Lower lobe of right lung (tissue), 2 donors: ENCODE measurements at regions not wholly inside any gene's neighbourhood (a gene's known extent, or its start where the extent isn't known, plus 50 kb on each side); places are given as distances from the start of the nearest gene placed in this dataset.

Experiments used
- ATAC-seq, 2 donors: fragments of 200-7000 bp; cut with Tn5 transposase; one replicate each; pipeline ENCODE4 v1.9.1; 2020 to 2022; ENCODE audit warnings: mild to moderate bottlenecking in 2 of 2, moderate library complexity in 2 of 2
- DNase-seq: peaks from one replicate; pipeline ENCODE4 v3.0.0-alpha.2; 2020
- H3K27ac ChIP-seq: fragments of 200-600 bp; one replicate; pipeline ENCODE4 v1.8.0; 2022
- H3K27me3 ChIP-seq: fragments of 200-600 bp; one replicate; pipeline ENCODE4 v1.8.0; 2022; ENCODE audit warnings: low read depth
- H3K36me3 ChIP-seq: fragments of 200-600 bp; one replicate; pipeline ENCODE4 v1.8.0; 2022; ENCODE audit warnings: mild to moderate bottlenecking
- H3K4me1 ChIP-seq: fragments of 200-600 bp; one replicate; pipeline ENCODE4 v1.8.0; 2022
- H3K4me3 ChIP-seq: fragments of 200-600 bp; one replicate; pipeline ENCODE4 v1.8.0; 2022; ENCODE audit warnings: mild to moderate bottlenecking
- H3K9me3 ChIP-seq: fragments of 200-600 bp; one replicate; pipeline ENCODE4 v1.8.0; 2022
- intact Hi-C: fragments of 100-400 bp; cut with DNase I; formaldehyde crosslinking; loops from one replicate; pipeline ENCODE4 v1.11.0; 2022
- TF ChIP-seq, protein P1 (sequence below): fragments of 200-600 bp; IDR thresholded peaks from one replicate; pipeline ENCODE4 v1.8.0; 2022; ENCODE audit warnings: antibody characterized with exemption, mild to moderate bottlenecking
- donor health status: DM: no; HTN: yes; CAD: no; lungs with severe emphysema.

DNA sequence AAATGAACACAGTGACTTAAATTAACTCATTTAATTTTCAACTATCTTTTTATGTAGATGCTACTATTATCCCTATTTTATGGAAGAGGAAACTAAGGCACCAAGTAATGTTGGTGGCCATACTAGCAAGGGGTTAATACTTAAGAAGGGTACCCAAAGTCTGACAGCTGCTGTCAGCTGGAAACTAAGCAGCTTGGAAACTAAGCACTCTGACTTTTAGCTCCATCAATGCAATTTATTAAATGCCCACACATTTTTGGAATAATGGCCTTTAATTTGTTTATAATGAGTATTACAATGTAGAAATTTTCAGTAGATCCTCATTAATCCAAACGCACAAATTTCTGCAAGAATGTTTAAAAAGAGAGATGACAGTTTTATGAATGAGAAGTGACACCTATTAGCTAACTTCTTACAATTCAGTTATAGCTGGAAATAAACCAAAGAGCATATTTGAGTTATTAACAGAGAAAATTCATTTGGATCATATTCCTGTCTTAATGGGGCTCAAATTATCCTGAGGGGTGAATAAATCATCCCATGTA, 483.1 kb upstream of the MBL2 start:
- DNase-seq (no peak), ATAC-seq (no peak)
- TF ChIP-seq, protein P1, sequence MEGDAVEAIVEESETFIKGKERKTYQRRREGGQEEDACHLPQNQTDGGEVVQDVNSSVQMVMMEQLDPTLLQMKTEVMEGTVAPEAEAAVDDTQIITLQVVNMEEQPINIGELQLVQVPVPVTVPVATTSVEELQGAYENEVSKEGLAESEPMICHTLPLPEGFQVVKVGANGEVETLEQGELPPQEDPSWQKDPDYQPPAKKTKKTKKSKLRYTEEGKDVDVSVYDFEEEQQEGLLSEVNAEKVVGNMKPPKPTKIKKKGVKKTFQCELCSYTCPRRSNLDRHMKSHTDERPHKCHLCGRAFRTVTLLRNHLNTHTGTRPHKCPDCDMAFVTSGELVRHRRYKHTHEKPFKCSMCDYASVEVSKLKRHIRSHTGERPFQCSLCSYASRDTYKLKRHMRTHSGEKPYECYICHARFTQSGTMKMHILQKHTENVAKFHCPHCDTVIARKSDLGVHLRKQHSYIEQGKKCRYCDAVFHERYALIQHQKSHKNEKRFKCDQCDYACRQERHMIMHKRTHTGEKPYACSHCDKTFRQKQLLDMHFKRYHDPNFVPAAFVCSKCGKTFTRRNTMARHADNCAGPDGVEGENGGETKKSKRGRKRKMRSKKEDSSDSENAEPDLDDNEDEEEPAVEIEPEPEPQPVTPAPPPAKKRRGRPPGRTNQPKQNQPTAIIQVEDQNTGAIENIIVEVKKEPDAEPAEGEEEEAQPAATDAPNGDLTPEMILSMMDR = no peak
- Histone ChIP-seq H3K4me1 (no peaks in the 10 kb centered on the region), H3K36me3 (no peaks in the 10 kb centered on the region), H3K4me3 (no peak overlapping the region), H3K9me3 (no peaks in the 10 kb centered on the region), H3K27me3 (no peaks in the 10 kb centered on the region), H3K27ac (no peak overlapping the region)
- intact Hi-C loops = no loop called here

GRCh38 chr10:53253221-53253620, 480.6 kb upstream of the MBL2 start:
- no peaks in the 10 kb centered on the region for H3K27me3 ChIP-seq
- TF ChIP-seq, protein P1 = no peak
- DNase-seq (no peak), ATAC-seq (no peak)
- no peaks in the 10 kb centered on the region for H3K9me3 ChIP-seq
- intact Hi-C loops = no loop called here
- no peak overlapping the region for H3K27ac ChIP-seq
- H3K4me3 ChIP-seq = no peak overlapping the region
- no peaks in the 10 kb centered on the region for H3K36me3 ChIP-seq
- no peaks in the 10 kb centered on the region for H3K4me1 ChIP-seq

- Histone ChIP-seq H3K9me3 (no peaks in the 10 kb centered on the region), H3K27ac (no peak overlapping the region), H3K36me3 (no peaks in the 10 kb centered on the region), H3K4me3 (no peak overlapping the region), H3K27me3 (no peaks in the 10 kb centered on the region), H3K4me1 (no peaks in the 10 kb centered on the region)
- DNase-seq (no peak), ATAC-seq (no peak)
- TF ChIP-seq, protein P1 = no peak
- intact Hi-C loops = no loop called here
Measured at GRCh38 chr10:53239873-53240272, 467.3 kb upstream of the MBL2 start.

- H3K4me1 ChIP-seq = no peaks in the 10 kb centered on the region
- ATAC-seq (no peak), DNase-seq (no peak)
- no peaks in the 10 kb centered on the region for H3K27me3 ChIP-seq
- intact Hi-C loops = no loop called here
- H3K27ac ChIP-seq = no peak overlapping the region
- TF ChIP-seq, protein P1 = no peak
- no peaks in the 10 kb centered on the region for H3K9me3 ChIP-seq
- H3K4me3 ChIP-seq = no peak overlapping the region
- no peaks in the 10 kb centered on the region for H3K36me3 ChIP-seq
Measured at GRCh38 chr10:53236941-53237340, 464.4 kb upstream of the MBL2 start.

DNA sequence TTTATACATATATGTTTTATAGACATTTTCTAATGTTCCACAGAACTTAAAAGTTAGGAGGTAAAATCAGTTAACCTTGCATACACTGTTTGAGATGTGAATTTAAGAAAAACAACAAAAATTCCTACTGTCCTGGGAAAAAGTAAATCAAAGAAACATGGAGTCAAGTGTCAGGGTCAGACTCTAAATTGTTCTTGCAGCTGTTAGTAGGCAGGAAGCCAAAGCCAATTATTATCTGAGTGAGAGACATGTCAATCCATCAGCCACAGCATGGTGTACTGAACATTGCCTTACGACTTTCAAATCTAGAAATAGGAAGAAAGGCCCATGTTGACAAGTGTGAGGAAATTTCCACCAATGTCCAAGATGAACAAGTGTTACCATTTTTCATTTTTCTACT, 461.2 kb upstream of the MBL2 start:
- TF ChIP-seq, protein P1 = no peak
- intact Hi-C loops = no loop called here
- Histone ChIP-seq H3K27me3 (no peaks in the 10 kb centered on the region), H3K27ac (no peak overlapping the region), H3K4me1 (no peaks in the 10 kb centered on the region), H3K4me3 (no peak overlapping the region), H3K9me3 (no peaks in the 10 kb centered on the region), H3K36me3 (no peaks in the 10 kb centered on the region)
- DNase-seq (no peak), ATAC-seq (no peak)

DNA sequence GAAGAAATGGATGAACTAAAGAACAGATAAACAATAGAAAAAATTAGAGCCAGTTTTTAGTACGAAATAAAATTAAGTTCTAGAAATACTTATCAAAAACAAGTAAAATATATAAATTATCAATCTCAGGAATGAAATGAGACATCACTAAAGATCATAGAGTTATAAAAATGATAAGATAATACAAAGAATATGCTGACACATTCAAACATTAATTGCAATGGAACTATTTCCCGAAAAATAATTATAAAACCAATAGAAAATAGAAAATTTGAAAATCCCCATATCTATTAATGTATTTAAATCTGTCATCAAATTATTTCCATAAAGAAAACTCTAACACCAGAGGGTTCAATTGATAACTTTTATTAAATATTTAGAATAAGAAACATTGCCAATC, 458.1 kb upstream of the MBL2 start:
- H3K4me1 ChIP-seq = no peaks in the 10 kb centered on the region
- intact Hi-C loops = no loop called here
- ATAC-seq (no peak), DNase-seq (no peak)
- no peak overlapping the region for H3K4me3 ChIP-seq
- TF ChIP-seq, protein P1 = no peak
- no peaks in the 10 kb centered on the region for H3K27me3 ChIP-seq
- no peaks in the 10 kb centered on the region for H3K9me3 ChIP-seq
- no peak overlapping the region for H3K27ac ChIP-seq
- H3K36me3 ChIP-seq = no peaks in the 10 kb centered on the region
